HPDE6-E6E7 (cell line): ENCODE measurements at regions not wholly inside any gene's neighbourhood (a gene's known extent, or its start where the extent isn't known, plus 50 kb on each side); places are given as distances from the start of the nearest gene placed in this dataset.
"Not testable (repeated sequence)": the region's sequence is repeated elsewhere in the genome, so short reads cannot be mapped to it uniquely, and the experiment has no call there.

Source experiments
- DNase-seq: peaks from one replicate; pipeline ENCODE4 v3.0.0; 2011; ENCODE audit warnings: missing footprints; ENCODE audit errors: extremely low spot score

GRCh38 chr13:55001881-55002280 is 1973.3 kb downstream of the OLFM4 start:
- DNase-seq: no peak

GRCh38 chr13:55007681-55008080 is 1979.1 kb downstream of the OLFM4 start:
- DNase-seq: no peak

- no peak for DNase-seq
Observed at GRCh38 chr13:55013051-55013450, 1984.4 kb downstream of the OLFM4 start.

- no peak for DNase-seq
Observed at GRCh38 chr13:55029280-55029679, 2000.7 kb downstream of the OLFM4 start.

- DNase-seq: no peak
Observed at GRCh38 chr13:55038230-55038629, 2009.6 kb downstream of the OLFM4 start.

GRCh38 chr13:55053891-55054550 is 2025.4 kb downstream of the OLFM4 start:
- not testable (repeated sequence) for DNase-seq

GRCh38 chr13:55055666-55056065 is 2027.1 kb downstream of the OLFM4 start:
- not testable (repeated sequence) for DNase-seq

GRCh38 chr13:55062662-55063061 is 2034.0 kb downstream of the OLFM4 start:
- DNase-seq: no peak

- DNase-seq: no peak
Observed at GRCh38 chr13:55067946-55068345, 2039.3 kb downstream of the OLFM4 start.

- no peak for DNase-seq
Observed at GRCh38 chr13:55069746-55070145, 2041.1 kb downstream of the OLFM4 start.

GRCh38 chr13:55073000-55073399 is 2044.4 kb downstream of the OLFM4 start:
- no peak for DNase-seq

GRCh38 chr13:55084630-55085029 is 2056.0 kb downstream of the OLFM4 start:
- no peak for DNase-seq

GRCh38 chr13:55087085-55087484 is 2053.6 kb upstream of the PRR20A start:
- DNase-seq: no peak

GRCh38 chr13:55090612-55091011 is 2050.1 kb upstream of the PRR20A start:
- no peak for DNase-seq

GRCh38 chr13:55091172-55091571 is 2049.5 kb upstream of the PRR20A start:
- DNase-seq: no peak

- no peak for DNase-seq
Observed at GRCh38 chr13:55106509-55106908, 2034.2 kb upstream of the PRR20A start.

GRCh38 chr13:55120631-55121030 is 2020.1 kb upstream of the PRR20A start:
- DNase-seq: no peak

- DNase-seq: no peak
Observed at GRCh38 chr13:55155046-55155445, 1985.7 kb upstream of the PRR20A start.

- no peak for DNase-seq
Observed at GRCh38 chr13:55159765-55160164, 1981.0 kb upstream of the PRR20A start.

- DNase-seq: no peak
Observed at GRCh38 chr13:55160867-55161266, 1979.9 kb upstream of the PRR20A start.

GRCh38 chr13:55178582-55178981 is 1962.1 kb upstream of the PRR20A start:
- not testable (repeated sequence) for DNase-seq

- no peak for DNase-seq
Observed at GRCh38 chr13:55190996-55191395, 1949.7 kb upstream of the PRR20A start.

- peak; percentile 22 for DNase-seq
Observed at GRCh38 chr13:55199134-55199533, 1941.6 kb upstream of the PRR20A start.

GRCh38 chr13:55214841-55215345 is 1925.8 kb upstream of the PRR20A start:
- no peak for DNase-seq
